ENCODE measurements at regions not wholly inside any gene's neighbourhood (a gene's known extent, or its start where the extent isn't known, plus 50 kb on each side); places are given as distances from the start of the nearest gene placed in this dataset.

GRCh38 chrX:80098038-80098437 lies 83.5 kb downstream of the TBX22 start:
- CTCF ChIA-PET: no interaction called here
- Histone ChIP-seq H2AFZ (ENCODE audit: low read depth) (no peak overlapping the region), H3K27ac (ENCODE audit: low read depth in 2 of 2, low read length in 1 of 2) (no peak overlapping the region), H3K9me2 (no peaks in the 10 kb centered on the region), H3K4me3 (ENCODE audit: low read depth in 2 of 2, low read length in 1 of 2) (no peak overlapping the region), H3K9ac (no peak overlapping the region), H3K4me1 (ENCODE audit: control insufficient read depth in 1 of 2, insufficient read depth in 2 of 2, low read depth in 1 of 2, low read length in 1 of 2) (no peaks in the 10 kb centered on the region), H3K4me2 (no peak overlapping the region), H3K79me2 (ENCODE audit: insufficient read depth) (no peaks in the 10 kb centered on the region), H3K27me3 (ENCODE audit: insufficient read depth) (no peaks in the 10 kb centered on the region), H3K9me3 (no peaks in the 10 kb centered on the region), H4K20me1 (ENCODE audit: insufficient read depth) (no peaks in the 10 kb centered on the region), H3F3A (replicated peaks; ENCODE audit: insufficient read depth) (no peaks in the 10 kb centered on the region), H3K36me3 (replicated peaks in 1 of 2; ENCODE audit: control insufficient read depth in 1 of 2, insufficient read depth in 2 of 2, low read length in 1 of 2) (no peaks in the 10 kb centered on the region)
- no peak for DNase-seq
- TF ChIP-seq MEF2A (IDR thresholded peaks at IDR 0.05; ENCODE audit: borderline replicate concordance, low read depth) (no peak), CTCF (IDR thresholded peaks at IDR 0.05) (no peak), FOXJ3 (CRISPR knock-in tag; IDR thresholded peaks at IDR 0.05) (no peak), FOSL2 (IDR thresholded peaks at IDR 0.05; ENCODE audit: borderline replicate concordance, low read depth) (no peak), FOXM1 (IDR thresholded peaks at IDR 0.05; ENCODE audit: low read depth) (no peak), TAF1 (IDR thresholded peaks at IDR 0.05; ENCODE audit: borderline replicate concordance, low read depth, low read length) (no peak), MXI1 (IDR thresholded peaks at IDR 0.05; ENCODE audit: low read depth, low read length) (no peak), EP300 (IDR thresholded peaks at IDR 0.05; ENCODE audit: borderline replicate concordance in 1 of 2, low read depth in 1 of 2, low read length in 1 of 2) (no peak), TCF12 (IDR thresholded peaks at IDR 0.05) (no peak), ELF1 (IDR thresholded peaks at IDR 0.05) (no peak), GATA2 (CRISPR knock-in tag; IDR thresholded peaks at IDR 0.05) (no peak), GABPA (IDR thresholded peaks at IDR 0.05; ENCODE audit: low read depth) (no peak), TEAD4 (IDR thresholded peaks at IDR 0.05; ENCODE audit: borderline replicate concordance, insufficient read depth) (no peak), RFX5 (IDR thresholded peaks at IDR 0.05; ENCODE audit: low read length) (no peak), SIN3A (IDR thresholded peaks at IDR 0.05; ENCODE audit: borderline replicate concordance, low read depth, low read length) (no peak)
- TF ChIP-seq, protein P1, sequence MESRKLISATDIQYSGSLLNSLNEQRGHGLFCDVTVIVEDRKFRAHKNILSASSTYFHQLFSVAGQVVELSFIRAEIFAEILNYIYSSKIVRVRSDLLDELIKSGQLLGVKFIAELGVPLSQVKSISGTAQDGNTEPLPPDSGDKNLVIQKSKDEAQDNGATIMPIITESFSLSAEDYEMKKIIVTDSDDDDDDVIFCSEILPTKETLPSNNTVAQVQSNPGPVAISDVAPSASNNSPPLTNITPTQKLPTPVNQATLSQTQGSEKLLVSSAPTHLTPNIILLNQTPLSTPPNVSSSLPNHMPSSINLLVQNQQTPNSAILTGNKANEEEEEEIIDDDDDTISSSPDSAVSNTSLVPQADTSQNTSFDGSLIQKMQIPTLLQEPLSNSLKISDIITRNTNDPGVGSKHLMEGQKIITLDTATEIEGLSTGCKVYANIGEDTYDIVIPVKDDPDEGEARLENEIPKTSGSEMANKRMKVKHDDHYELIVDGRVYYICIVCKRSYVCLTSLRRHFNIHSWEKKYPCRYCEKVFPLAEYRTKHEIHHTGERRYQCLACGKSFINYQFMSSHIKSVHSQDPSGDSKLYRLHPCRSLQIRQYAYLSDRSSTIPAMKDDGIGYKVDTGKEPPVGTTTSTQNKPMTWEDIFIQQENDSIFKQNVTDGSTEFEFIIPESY (IDR thresholded peaks at IDR 0.05; ENCODE audit: borderline replicate concordance, low read depth): no peak
- TF ChIP-seq, protein P2, sequence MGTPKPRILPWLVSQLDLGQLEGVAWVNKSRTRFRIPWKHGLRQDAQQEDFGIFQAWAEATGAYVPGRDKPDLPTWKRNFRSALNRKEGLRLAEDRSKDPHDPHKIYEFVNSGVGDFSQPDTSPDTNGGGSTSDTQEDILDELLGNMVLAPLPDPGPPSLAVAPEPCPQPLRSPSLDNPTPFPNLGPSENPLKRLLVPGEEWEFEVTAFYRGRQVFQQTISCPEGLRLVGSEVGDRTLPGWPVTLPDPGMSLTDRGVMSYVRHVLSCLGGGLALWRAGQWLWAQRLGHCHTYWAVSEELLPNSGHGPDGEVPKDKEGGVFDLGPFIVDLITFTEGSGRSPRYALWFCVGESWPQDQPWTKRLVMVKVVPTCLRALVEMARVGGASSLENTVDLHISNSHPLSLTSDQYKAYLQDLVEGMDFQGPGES (IDR thresholded peaks at IDR 0.05; ENCODE audit: low read depth, low read length): no peak
- TF ChIP-seq, protein P3, sequence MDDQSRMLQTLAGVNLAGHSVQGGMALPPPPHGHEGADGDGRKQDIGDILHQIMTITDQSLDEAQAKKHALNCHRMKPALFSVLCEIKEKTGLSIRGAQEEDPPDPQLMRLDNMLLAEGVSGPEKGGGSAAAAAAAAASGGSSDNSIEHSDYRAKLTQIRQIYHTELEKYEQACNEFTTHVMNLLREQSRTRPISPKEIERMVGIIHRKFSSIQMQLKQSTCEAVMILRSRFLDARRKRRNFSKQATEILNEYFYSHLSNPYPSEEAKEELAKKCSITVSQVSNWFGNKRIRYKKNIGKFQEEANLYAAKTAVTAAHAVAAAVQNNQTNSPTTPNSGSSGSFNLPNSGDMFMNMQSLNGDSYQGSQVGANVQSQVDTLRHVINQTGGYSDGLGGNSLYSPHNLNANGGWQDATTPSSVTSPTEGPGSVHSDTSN (IDR thresholded peaks at IDR 0.05): no peak
- TF ChIP-seq, protein P4, sequence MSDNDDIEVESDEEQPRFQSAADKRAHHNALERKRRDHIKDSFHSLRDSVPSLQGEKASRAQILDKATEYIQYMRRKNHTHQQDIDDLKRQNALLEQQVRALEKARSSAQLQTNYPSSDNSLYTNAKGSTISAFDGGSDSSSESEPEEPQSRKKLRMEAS (IDR thresholded peaks at IDR 0.05; ENCODE audit: low read depth): no peak
- TF ChIP-seq, protein P5, sequence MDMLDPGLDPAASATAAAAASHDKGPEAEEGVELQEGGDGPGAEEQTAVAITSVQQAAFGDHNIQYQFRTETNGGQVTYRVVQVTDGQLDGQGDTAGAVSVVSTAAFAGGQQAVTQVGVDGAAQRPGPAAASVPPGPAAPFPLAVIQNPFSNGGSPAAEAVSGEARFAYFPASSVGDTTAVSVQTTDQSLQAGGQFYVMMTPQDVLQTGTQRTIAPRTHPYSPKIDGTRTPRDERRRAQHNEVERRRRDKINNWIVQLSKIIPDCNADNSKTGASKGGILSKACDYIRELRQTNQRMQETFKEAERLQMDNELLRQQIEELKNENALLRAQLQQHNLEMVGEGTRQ (IDR thresholded peaks at IDR 0.05; ENCODE audit: borderline replicate concordance, low read depth, low read length): no peak
- 8% methylated on average over 2 of the region's 2 CpGs for WGBS (ENCODE audit: low lambda C conversion rate)
- POLR2A ChIA-PET: no interaction called here

Measured in SK-N-SH (cell line).